AML-193 (cell line): ENCODE measurements at regions not wholly inside any gene's neighbourhood (a gene's known extent, or its start where the extent isn't known, plus 50 kb on each side); places are given as distances from the start of the nearest gene placed in this dataset.
"Not testable (repeated sequence)": the region's sequence is repeated elsewhere in the genome, so short reads cannot be mapped to it uniquely, and the experiment has no call there.

Experiments used
- DNase-seq, 2 experiments: peaks; one replicate each; lab custom pipeline; 2025; lab: John Stamatoyannopoulos, UW

GRCh38 chr3:26763723-26764122 is 141.2 kb downstream of the LRRC3B start:
- no peak for DNase-seq

DNA sequence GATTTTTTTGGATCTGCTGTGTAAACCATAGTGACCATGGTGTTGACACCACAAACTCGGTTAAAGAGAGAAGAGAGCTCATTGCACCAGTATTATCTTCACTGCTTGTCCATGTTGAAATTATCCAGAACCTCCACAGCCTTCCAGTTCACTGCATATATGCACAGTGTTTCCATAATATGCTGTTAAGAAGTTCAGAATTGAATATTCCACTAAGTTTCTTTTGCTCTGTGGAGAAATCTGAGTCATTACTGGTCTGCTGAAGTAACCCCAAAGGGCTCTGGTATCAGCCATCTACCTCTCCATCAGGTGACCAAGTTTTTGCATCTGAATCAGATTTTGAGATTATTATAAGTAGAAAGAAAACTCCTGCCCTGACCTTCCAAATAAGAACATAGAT is 143.5 kb downstream of the LRRC3B start:
- no peak for DNase-seq

DNA sequence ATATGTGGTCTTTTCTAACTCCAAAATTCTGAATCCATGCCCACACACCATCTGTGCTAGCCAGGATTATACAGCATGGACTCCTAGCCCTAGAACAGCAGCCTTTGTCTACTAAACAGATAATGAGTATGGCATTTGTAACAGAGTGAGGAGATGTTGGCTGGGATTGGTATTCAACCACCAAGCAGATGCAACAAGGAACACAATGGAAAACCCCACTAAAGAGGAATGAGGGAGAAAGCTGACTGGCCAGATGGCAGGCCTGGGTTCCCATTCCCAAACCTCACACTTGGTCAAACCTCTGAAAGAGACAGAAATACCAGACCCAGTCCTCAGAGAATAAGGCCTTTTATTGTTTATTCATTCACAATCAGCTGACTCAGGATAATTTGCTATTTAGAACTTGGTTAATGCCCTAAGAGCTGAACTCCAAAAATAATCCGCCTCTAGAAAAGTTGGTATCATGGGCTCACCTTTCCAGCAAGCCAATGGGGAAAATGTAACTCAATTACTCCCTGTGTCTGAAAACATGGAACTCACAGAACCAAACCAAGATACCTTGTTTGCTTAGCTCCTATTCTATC is 145.6 kb downstream of the LRRC3B start:
- no peak for DNase-seq

DNA sequence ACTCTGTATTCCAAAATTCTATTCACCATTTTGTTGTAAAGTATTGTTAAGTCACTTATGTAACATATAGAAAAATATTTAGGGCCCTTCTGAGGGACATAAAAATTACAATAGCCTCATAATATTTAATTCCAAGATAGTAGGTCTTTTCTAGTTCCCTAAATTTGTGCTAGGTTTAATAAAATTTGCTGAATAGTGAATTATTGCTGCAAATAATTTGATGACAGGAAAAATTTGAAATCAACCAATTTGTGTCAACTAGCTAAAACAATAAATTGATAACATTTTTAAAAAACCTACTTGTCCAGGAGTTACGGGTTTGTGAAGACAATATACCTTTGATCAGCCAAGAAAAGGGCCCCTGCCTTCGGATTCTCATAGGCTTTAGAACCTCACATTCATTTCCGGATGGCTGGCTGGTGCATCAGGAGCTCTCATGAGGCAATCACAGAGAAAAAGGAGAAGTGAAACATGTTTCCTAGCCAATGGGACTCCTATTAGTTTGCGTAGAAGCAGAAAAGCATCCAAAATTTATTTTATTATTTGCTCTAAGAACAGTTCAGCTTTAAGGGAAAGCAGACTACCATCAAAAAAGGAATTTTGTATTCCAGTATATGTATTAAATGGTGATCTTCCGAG is 177.2 kb downstream of the LRRC3B start:
- DNase-seq, result no peak

DNA sequence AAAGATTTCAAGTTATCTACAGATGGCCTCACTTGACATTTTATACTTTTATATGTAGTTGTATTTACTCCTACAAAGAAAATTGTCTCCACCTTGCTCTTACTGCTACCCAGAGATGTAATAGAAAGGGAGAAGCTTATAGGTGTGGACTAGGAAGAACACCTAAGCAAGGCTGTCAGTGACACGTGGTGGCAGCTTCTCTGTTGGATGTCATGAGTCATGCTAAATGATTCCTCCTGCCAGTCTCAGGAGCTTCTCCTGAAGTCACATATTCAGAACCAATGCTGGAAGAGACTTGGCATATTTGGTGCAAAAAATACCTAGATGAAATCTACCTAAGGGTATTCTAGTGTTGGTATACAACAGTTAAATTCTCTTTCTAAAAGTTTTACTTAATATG is 184.7 kb downstream of the LRRC3B start:
- DNase-seq, result no peak

DNA sequence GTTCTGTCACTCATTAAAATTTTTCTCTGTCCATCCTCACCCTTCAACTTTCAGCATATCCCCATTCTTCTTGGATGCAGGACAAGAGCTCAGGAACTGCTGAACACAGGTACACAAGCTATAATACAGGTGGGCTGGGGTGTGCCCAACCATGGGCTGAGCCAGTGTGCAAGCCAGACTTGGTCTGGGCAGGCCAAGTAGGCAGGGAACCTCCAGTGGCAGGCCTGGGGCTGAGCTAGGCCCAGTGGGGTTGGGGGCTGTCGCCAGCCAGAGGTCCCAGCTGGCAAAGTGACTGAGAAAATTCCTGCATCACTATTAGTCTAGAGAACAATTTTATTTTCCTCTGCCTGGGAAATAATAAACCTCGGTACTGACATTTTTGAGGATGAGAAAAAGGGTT is 202.9 kb downstream of the LRRC3B start:
- no peak for DNase-seq

GRCh38 chr3:26827169-26827568 is 204.6 kb downstream of the LRRC3B start:
- no peak for DNase-seq

GRCh38 chr3:26838026-26838425 is 215.5 kb downstream of the LRRC3B start:
- DNase-seq, result no peak

- no peak for DNase-seq
Observed at GRCh38 chr3:26839001-26839400, 216.4 kb downstream of the LRRC3B start.

GRCh38 chr3:26840272-26840870 is 217.8 kb downstream of the LRRC3B start:
- DNase-seq, result no peak

GRCh38 chr3:26845194-26845593 is 222.6 kb downstream of the LRRC3B start:
- DNase-seq, result no peak

GRCh38 chr3:26847680-26848079 is 225.1 kb downstream of the LRRC3B start:
- no peak for DNase-seq

DNA sequence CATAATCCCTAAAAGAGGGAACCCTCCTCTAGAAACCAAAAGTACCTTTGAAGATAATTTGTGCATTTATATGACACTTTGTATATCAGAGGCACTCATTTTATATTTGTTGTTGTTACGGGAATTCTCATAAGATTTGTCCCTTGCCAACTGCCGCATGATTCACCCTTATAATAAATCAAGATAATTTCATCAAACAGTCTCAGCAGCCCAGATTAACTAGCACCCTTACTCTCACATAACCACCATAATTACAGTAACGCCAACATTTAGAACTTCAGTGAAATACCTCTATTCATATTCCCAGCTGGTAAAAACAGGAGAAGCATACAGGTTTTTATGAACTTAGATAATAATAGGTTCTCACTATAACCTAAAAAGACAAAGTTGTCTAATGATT is 271.9 kb downstream of the LRRC3B start:
- DNase-seq, result no peak

DNA sequence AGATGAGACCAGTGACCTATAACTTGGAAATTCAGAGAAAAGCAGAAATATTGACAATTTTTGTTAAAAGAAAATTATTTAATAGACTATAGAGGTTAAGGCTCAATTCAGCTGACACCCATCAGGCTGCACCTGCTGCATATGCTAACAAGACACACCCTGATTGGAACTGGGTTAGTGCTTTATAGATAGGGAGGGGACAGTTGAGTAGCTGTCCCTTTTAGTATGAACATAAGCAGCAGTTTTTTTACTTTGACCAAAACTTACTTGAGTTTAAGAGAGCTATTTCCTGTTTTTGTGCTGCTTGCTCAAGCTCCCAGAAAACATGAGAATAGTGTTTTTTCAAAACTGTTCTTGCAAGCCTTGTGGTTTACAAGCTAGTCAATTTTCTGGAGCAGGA is 292.6 kb downstream of the LRRC3B start:
- DNase-seq, result no peak

DNA sequence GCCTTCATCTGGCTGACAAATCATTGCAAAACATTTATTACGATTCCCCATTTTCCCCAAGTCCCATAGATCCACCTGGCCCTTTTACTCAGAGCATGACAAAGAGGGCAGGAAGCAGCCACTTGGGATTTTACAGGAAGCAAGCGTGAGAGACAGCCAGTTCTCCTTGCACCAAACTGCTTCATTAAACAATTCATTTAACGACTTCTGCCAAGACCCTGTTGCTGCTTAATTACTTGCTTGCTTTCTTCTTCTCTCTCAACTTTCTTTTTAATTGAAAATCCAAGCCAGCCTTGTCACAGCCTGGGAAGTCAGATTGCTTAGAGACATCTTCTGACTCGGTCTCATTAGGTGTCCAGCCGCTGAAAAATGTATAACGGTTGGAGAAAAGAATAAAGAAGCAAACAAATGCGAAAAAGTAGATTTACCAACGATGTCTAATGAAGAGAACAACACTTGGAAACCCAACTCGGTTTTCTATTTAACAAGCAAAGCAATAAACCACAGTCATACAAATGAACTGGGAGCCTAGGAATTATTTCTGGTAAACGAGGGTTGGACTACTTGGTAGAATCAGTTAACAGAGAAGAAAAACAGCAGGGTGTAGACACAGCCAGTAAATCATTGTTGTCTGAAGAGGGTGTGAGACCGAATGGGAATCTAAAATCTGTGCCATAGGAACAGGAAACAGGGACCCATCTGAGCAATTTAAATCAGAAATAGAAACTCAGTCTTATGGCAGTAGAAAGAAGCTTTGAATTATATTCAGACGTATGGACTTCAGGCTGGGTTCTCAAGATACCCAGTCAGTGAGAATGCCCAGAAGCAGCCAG is 298.3 kb downstream of the LRRC3B start:
- no peak for DNase-seq

DNA sequence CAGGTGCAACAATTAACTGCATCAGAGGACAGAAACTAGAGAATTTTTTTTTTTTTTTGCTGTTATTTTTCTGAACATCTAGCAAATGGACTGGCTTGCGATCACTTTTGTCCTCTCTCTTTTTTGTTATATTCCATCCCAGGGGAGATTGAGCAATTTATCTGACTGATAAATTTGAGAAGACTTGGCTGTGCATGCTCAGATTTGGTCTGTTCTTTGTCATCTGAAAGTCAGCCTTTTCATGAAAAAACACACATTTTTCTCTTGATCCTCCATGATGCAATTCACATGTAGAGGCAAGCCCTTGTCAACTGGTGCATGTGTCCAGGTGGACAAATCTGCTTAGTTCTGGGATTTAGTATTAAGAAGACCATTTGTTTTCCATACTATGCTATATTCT is 309.3 kb downstream of the LRRC3B start:
- no peak for DNase-seq

DNA sequence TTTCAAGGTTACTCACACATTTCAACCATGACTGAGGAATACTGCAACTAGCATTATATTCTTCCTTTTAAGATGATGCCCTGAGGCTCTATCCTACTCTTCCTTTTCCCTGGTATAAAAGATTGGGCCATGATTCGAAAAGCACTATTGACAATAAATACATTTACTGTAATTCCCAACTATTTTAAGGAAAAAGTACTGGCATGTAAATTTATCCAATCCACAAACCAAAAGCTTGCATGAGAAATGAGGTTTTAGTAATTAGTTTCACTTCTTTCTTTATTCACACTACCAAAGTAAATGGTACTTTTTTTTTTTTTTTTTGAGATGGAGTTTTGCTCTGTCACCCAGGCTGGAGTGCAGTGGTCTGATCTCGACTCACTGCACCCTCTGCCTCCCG is 310.2 kb downstream of the LRRC3B start:
- DNase-seq, result no peak

- DNase-seq, result not testable (repeated sequence)
Observed at GRCh38 chr3:26945480-26945879, 322.9 kb downstream of the LRRC3B start.

GRCh38 chr3:26960382-26960781 is 337.8 kb downstream of the LRRC3B start:
- no peak for DNase-seq

DNA sequence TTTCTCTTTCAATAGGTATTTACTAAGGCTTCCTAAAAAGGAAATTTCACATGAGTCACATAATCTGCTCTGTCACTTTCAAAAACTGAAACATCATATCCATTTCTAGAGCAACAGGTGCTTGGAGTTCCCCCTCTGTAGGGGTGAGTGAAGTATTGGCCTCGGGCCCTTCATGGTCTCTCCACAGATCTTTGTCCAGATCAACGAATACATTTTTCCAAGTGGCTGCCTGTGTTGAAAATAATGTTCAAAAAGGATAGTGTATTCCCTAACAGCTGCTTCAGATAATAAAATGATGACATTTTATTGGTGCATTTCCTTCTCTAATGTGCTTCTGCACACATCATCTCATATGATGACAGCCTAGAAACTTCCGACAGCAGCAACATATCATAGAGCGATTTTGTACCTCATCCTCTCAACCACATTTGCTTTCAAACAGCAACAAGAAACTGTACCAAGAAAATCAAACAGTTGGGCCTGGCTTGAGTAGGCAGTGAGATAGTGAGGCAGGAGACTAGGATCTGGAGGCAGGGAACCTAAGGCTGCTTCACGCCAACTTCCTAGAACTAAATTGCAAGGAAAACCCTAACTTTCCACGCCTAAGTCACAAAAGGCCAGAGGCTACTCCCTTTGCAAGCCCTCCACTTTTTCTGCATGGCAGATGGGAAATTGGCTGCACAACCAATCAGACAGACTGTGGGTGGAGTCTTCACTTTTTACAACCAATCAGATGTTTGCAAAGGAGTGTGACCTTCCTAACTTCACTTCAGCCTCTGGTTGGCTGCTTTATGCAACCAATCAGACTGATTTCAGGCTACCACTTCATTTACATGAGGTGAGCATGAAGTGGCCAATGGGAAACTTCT is 340.2 kb downstream of the LRRC3B start:
- DNase-seq, result no peak

DNA sequence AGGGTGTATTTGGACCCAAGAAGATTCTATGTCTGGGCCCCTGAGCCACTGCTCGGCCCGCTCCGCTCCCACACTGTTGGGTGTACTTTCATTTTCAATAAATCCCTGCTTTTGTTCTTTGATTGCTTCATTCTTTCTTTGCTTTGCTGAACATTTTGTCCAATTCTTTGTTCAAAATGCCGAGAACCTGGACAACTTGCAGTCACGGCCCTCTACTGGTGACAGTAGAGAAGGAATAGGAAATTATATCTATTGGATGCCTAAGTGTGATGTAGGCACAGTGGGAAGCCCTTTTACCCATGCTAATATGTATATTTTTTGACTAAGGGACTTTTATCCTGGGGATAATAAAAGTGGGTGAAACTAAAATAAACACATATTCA is 340.8 kb downstream of the LRRC3B start:
- DNase-seq, result peak; percentile 1 to 6

DNA sequence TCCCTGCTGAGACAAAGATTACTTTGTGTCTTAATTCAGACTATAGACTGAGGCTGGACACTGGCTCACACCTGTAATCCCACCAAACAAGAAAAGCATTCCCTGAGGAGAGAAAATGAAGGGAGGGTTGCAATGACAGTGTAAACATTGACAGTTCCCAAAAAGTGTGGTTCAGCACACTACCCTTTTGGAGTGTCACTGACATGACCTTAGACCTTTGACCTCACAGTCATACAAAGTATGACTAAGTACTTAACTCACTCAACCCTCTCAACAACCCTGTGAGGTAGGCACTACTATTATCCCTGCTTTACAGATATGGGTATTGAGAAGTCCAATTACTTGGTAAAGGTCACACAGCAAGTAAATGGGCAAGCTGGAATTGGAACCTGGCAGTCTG is 341.7 kb downstream of the LRRC3B start:
- DNase-seq, result no peak
